CD4-positive, alpha-beta T cell treated with Interferon alpha-2 for 1 hour (primary cell): ENCODE measurements at regions not wholly inside any gene's neighbourhood (a gene's known extent, or its start where the extent isn't known, plus 50 kb on each side); places are given as distances from the start of the nearest gene placed in this dataset.
"Not testable (repeated sequence)": the region's sequence is repeated elsewhere in the genome, so short reads cannot be mapped to it uniquely, and the experiment has no call there.

Source experiments
- DNase-seq, 2 donors: peaks; one replicate each; pipeline ENCODE4 v3.0.0-alpha.2; 2020 to 2022

GRCh38 chr15:69660114-69660513, 207.5 kb downstream of the RPLP1 start:
- DNase-seq: no peak

GRCh38 chr15:69660658-69661405, 208.2 kb downstream of the RPLP1 start:
- no peak for DNase-seq

GRCh38 chr15:69661446-69661845, 208.8 kb downstream of the RPLP1 start:
- no peak for DNase-seq

- no peak for DNase-seq
These were observed 209.4 kb downstream of the RPLP1 start for GRCh38 chr15:69661871-69662644.

- DNase-seq: no peak
These were observed 210.0 kb downstream of the RPLP1 start for GRCh38 chr15:69662645-69663000.

GRCh38 chr15:69663441-69663840, 210.8 kb downstream of the RPLP1 start:
- no peak for DNase-seq

- no peak for DNase-seq
These were observed 211.4 kb downstream of the RPLP1 start for GRCh38 chr15:69663982-69664381.

GRCh38 chr15:69664572-69665571, 212.3 kb downstream of the RPLP1 start:
- DNase-seq: no peak

GRCh38 chr15:69665641-69666111, 213.1 kb downstream of the RPLP1 start:
- no peak for DNase-seq

- DNase-seq: peak in 1 of 2 donors; percentile 43
These were observed 213.8 kb downstream of the RPLP1 start for GRCh38 chr15:69666441-69666882.

GRCh38 chr15:69666921-69667811, 214.5 kb downstream of the RPLP1 start:
- DNase-seq: peak in 1 of 2 donors; percentile 13

- no peak for DNase-seq
These were observed 215.6 kb downstream of the RPLP1 start for GRCh38 chr15:69668039-69668705.

GRCh38 chr15:69668963-69669362, 216.3 kb downstream of the RPLP1 start:
- peak; percentile 32 to 58 for DNase-seq

GRCh38 chr15:69669446-69669845, 216.8 kb downstream of the RPLP1 start:
- DNase-seq: no peak

GRCh38 chr15:69673291-69673881, 220.8 kb downstream of the RPLP1 start:
- no peak for DNase-seq

GRCh38 chr15:69675731-69676130, 223.1 kb downstream of the RPLP1 start:
- DNase-seq: no peak

- no peak for DNase-seq
These were observed 224.8 kb downstream of the RPLP1 start for GRCh38 chr15:69677403-69677802.

GRCh38 chr15:69679623-69680228, 227.1 kb downstream of the RPLP1 start:
- DNase-seq: peak in 1 of 2 donors; percentile 21

- not testable (repeated sequence) for DNase-seq
These were observed 232.2 kb downstream of the RPLP1 start for GRCh38 chr15:69684823-69685222.
